K562 (cell line): ENCODE measurements at regions not wholly inside any gene's neighbourhood (a gene's known extent, or its start where the extent isn't known, plus 50 kb on each side); places are given as distances from the start of the nearest gene placed in this dataset.

Experiments used
- CBX3 ChIP-seq, 2 experiments: IDR thresholded peaks; 1 replicate in 1 of 2; 2 replicates in 1 of 2; pipeline ENCODE4 v1.6.1; 2012; ENCODE audit warnings: inconsistent platforms in 2 of 2, low read length in 2 of 2, borderline replicate concordance in 1 of 2, control low read depth in 1 of 2
- EP300 ChIP-seq: IDR thresholded peaks from 2 replicates; pipeline ENCODE4 v1.6.1; 2012; ENCODE audit warnings: low read length, improper control_type of control experiment
- ZC3H11A ChIP-seq: IDR thresholded peaks from 2 replicates; pipeline ENCODE4 v1.6.1; 2012; ENCODE audit warnings: low read depth, low read length, improper control_type of control experiment
- TF ChIP-seq, protein P1 (sequence below): sonication (generic); formaldehyde crosslinking; IDR thresholded peaks from 2 replicates; pipeline ENCODE4 v1.9.0; 2022; ENCODE audit warnings: mild to moderate bottlenecking, missing genetic modification reagents

DNA sequence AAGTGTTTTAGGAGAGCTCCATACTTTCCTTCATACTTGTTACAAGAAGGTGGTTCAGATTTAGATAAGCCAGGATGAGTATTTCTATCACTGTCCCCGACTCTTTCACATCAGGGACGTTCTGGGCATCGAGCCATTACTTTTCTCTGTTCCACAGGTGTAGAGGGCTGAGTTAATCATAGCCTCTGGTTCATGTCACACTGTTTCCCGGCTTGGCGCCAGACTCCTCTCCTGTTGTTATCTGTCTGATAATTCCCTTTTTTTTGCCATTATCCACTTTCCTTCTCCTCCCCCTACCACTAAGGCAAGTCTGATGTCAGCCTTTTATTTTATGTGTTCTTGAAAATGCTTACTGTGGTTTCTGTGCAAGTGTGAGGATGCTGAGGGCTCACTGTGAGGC is 593.4 kb downstream of the UTRN start:
- TF ChIP-seq ZC3H11A (no peak), EP300 (no peak), CBX3 (IDR thresholded peaks at IDR 0.05; ENCODE audit: borderline replicate concordance in 1 of 2, low read length in 2 of 2) (no peak)
- TF ChIP-seq, protein P1, sequence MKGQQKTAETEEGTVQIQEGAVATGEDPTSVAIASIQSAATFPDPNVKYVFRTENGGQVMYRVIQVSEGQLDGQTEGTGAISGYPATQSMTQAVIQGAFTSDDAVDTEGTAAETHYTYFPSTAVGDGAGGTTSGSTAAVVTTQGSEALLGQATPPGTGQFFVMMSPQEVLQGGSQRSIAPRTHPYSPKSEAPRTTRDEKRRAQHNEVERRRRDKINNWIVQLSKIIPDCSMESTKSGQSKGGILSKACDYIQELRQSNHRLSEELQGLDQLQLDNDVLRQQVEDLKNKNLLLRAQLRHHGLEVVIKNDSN: no peak
